Stimulated activated naive B cell treated with anti-CD40 and anti-IgM and Interleukin-4, amounts not matched to agents 10 μg/mL and 1 μg/mL and 100 μg/mL, for 72 hours (primary cell): ENCODE measurements at regions not wholly inside any gene's neighbourhood (a gene's known extent, or its start where the extent isn't known, plus 50 kb on each side); places are given as distances from the start of the nearest gene placed in this dataset.
"Not testable (repeated sequence)": the region's sequence is repeated elsewhere in the genome, so short reads cannot be mapped to it uniquely, and the experiment has no call there.

Experiments
- ATAC-seq, 2 donors: fragments of 150-1000 bp; cut with Tn5 transposase; replicated peaks; 2 replicates each; pipeline ENCODE4 v1.10.0; 2021; ENCODE audit warnings: moderate library complexity in 1 of 2
- DNase-seq: peaks from one replicate; pipeline ENCODE4 v3.0.0; 2021
- H3K27ac Mint-ChIP-seq: one replicate; pipeline ENCODE4 v1.8.0; 2022; ENCODE audit warnings: mild to moderate bottlenecking, mixed read lengths
- H3K27me3 Mint-ChIP-seq, 2 donors: one replicate each; pipeline ENCODE4 v1.8.0; 2022; ENCODE audit warnings: mixed read lengths in 2 of 2
- H3K36me3 Mint-ChIP-seq, 2 donors: one replicate each; pipeline ENCODE4 v1.8.0; 2022; ENCODE audit warnings: mixed read lengths in 2 of 2, mild to moderate bottlenecking in 1 of 2
- H3K4me1 Mint-ChIP-seq, 2 donors: one replicate each; pipeline ENCODE4 v1.8.0; 2022; ENCODE audit warnings: mixed read lengths in 2 of 2, mild to moderate bottlenecking in 1 of 2
- H3K4me3 Mint-ChIP-seq, 2 donors: one replicate each; pipeline ENCODE4 v1.8.0; 2022; ENCODE audit warnings: mild to moderate bottlenecking in 2 of 2, mixed read lengths in 2 of 2, moderate library complexity in 1 of 2
- H3K9me3 Mint-ChIP-seq, 2 donors: one replicate each; pipeline ENCODE4 v1.8.0; 2022; ENCODE audit warnings: mixed read lengths in 2 of 2, mild to moderate bottlenecking in 1 of 2

DNA sequence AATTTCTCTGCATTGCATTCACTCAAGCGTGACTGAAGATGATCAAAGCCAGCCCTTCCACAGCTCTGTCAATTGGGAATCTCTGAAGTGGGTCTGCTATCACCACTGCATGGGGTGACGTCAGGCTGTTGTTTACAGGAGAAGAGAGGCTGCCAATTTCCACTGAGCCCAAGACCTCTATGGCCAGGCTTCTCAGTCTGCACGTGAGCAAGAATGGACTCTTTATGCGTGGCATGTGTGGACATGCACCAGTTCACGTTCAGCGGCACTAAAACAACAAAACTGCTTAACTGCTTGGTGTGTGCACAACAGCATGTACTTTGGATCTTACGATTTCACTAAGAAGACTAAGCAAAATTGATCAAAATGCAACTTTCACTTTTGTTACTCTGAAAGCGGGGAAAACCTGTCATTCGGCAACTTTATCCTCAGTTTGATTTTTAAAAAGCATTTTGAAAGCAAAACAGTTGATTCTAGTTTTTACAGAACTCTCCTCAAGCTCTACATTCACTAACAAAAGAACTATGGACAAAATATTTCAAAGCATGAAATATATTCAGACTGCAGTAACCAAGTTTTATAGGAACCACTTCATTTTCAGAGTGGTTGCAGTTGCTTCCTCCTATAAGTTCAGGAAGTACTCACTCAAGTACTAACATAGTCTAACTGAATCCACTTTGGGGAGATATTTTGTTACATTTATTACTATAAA, 77.0 kb upstream of the SERTAD2 start:
- H3K27me3 Mint-ChIP-seq, result no peaks in the 10 kb centered on the region
- peak overlapping the region; percentile 80 to 83 for H3K4me3 Mint-ChIP-seq
- ATAC-seq (peak; percentile 38 to 57), DNase-seq (no peak)
- H3K27ac Mint-ChIP-seq, result peak overlapping the region; percentile 93
- H3K36me3 Mint-ChIP-seq, result peaks cover 10 to 19% of the 10 kb centered on the region in 2 donors
- H3K4me1 Mint-ChIP-seq, result peaks cover 33 to 61% of the 10 kb centered on the region in 2 donors
- H3K9me3 Mint-ChIP-seq, result no peaks in the 10 kb centered on the region

DNA sequence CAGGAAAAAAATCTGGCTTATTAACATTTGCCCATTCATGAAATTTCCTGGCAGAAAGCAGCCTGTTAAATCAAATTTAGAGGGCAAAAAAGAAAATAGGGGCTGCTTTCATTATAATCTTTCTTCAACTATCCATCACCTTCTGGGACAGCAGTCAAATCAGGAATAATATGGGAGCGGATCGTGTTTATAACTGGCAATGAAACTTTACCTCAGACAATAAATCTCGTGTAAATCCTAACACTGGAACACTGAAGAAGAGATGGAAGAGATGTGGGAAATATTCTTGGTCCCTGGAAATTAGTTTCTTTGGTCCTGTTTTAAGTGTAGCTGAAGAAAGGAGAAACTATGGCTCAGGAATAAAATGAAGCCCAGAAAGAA, 77.5 kb upstream of the SERTAD2 start:
- no peaks in the 10 kb centered on the region for H3K9me3 Mint-ChIP-seq
- no peaks in the 10 kb centered on the region for H3K27me3 Mint-ChIP-seq
- peak overlapping the region; percentile 80 to 83 for H3K4me3 Mint-ChIP-seq
- DNase-seq (no peak), ATAC-seq (no peak)
- peak overlapping the region; percentile 93 for H3K27ac Mint-ChIP-seq
- peaks cover 10 to 19% of the 10 kb centered on the region in 2 donors for H3K36me3 Mint-ChIP-seq
- peaks cover 32 to 57% of the 10 kb centered on the region in 2 donors for H3K4me1 Mint-ChIP-seq

DNA sequence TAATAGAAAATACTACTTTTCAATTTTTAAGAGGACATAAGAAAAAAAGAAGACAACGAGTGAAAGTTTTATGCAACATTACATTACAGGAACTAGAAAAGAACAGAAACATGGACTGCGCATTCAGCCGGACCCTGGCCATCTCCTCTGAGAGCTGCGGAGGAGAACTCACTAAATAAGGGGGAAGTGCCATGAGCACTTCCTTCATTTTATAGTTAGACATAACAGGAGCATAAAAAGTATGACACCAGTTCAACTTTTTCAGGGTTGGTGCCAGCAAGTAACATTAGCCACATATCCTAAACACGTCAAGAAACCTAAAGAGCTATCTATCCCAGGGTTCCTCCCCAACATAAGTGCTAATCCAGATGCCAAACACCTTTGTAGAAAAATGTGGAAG, 78.0 kb upstream of the SERTAD2 start:
- Mint-ChIP-seq H3K9me3 (no peaks in the 10 kb centered on the region), H3K27me3 (no peaks in the 10 kb centered on the region), H3K36me3 (peaks cover 10 to 19% of the 10 kb centered on the region in 2 donors), H3K4me3 (peak overlapping the region; percentile 80 to 83), H3K27ac (peak overlapping the region; percentile 93), H3K4me1 (peaks cover 30 to 56% of the 10 kb centered on the region in 2 donors)
- DNase-seq, result no peak
- ATAC-seq, result no peak

GRCh38 chr2:64732146-64732545, 78.4 kb upstream of the SERTAD2 start:
- Mint-ChIP-seq H3K4me3 (peak overlapping the region; percentile 80 to 83), H3K4me1 (peaks cover 29 to 56% of the 10 kb centered on the region in 2 donors), H3K27me3 (no peaks in the 10 kb centered on the region), H3K27ac (peak overlapping the region; percentile 93), H3K36me3 (peaks cover 10 to 19% of the 10 kb centered on the region in 2 donors), H3K9me3 (no peaks in the 10 kb centered on the region)
- DNase-seq (no peak), ATAC-seq (no peak)

DNA sequence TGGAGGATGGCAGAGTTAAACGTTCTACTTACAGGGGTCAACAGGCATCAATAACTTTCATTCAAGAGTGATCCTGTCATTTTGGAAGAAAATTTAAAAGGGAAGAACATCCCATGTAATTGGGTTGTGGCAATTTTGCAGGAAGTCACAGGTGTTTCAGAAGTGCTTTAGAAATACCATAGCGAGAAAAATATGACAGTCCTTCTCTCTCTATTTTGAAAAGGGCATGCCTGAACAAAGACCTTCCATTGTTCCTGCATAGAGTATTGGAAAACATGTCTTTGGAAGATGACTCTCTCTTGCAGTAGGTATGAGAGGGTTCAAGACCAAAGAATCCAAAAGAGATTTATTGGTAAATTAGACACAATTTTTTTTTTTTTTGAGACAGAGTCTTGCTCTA, 81.8 kb upstream of the SERTAD2 start:
- Mint-ChIP-seq H3K27ac (no peak overlapping the region), H3K4me1 (peaks cover 21 to 46% of the 10 kb centered on the region in 2 donors), H3K4me3 (no peak overlapping the region), H3K27me3 (no peaks in the 10 kb centered on the region), H3K36me3 (peaks cover 10 to 19% of the 10 kb centered on the region in 2 donors), H3K9me3 (no peaks in the 10 kb centered on the region)
- DNase-seq (no peak), ATAC-seq (no peak)

DNA sequence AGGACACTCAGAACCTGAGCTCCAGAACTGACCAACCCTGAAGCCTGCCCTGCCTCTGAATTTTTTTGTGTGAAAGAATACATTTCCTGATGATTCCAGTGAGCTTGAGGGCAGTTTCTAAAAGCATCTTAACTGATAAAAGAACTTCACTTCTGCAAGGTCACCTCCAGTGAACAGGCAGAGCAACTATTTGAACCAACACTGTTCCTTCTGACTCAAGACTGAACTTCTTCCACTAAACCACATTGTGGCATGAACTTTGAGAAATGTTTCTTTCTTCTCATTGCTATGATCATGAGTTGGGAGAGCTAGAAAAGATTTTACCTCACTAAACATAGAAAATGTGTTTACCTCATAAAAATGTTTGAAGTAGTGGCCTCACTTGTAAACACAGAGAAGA, 83.8 kb upstream of the SERTAD2 start:
- ATAC-seq (peak; percentile 92 to 93), DNase-seq (no peak)
- Mint-ChIP-seq H3K36me3 (peaks cover 6 to 19% of the 10 kb centered on the region in 2 donors), H3K27ac (peak overlapping the region; percentile 37), H3K4me1 (peaks cover 9 to 26% of the 10 kb centered on the region in 2 donors), H3K4me3 (peak overlapping the region in 1 of 2 donors; percentile 30), H3K9me3 (no peaks in the 10 kb centered on the region), H3K27me3 (no peaks in the 10 kb centered on the region)

GRCh38 chr2:64738026-64738425, 84.3 kb upstream of the SERTAD2 start:
- H3K4me3 Mint-ChIP-seq, result peak overlapping the region; percentile 1 to 48
- H3K9me3 Mint-ChIP-seq, result no peaks in the 10 kb centered on the region
- peaks cover 6 to 19% of the 10 kb centered on the region in 2 donors for H3K36me3 Mint-ChIP-seq
- peak overlapping the region; percentile 1 for H3K27ac Mint-ChIP-seq
- DNase-seq, result no peak
- peaks cover 9 to 25% of the 10 kb centered on the region in 2 donors for H3K4me1 Mint-ChIP-seq
- H3K27me3 Mint-ChIP-seq, result no peaks in the 10 kb centered on the region
- ATAC-seq, result peak; percentile 92 to 95

GRCh38 chr2:64742678-64743077, 89.0 kb upstream of the SERTAD2 start:
- DNase-seq (no peak), ATAC-seq (no peak)
- H3K4me1 Mint-ChIP-seq, result peaks cover 3 to 8% of the 10 kb centered on the region in 2 donors
- H3K27me3 Mint-ChIP-seq, result no peaks in the 10 kb centered on the region
- H3K9me3 Mint-ChIP-seq, result no peaks in the 10 kb centered on the region
- no peak overlapping the region for H3K4me3 Mint-ChIP-seq
- H3K36me3 Mint-ChIP-seq, result no peaks in the 10 kb centered on the region
- no peak overlapping the region for H3K27ac Mint-ChIP-seq

DNA sequence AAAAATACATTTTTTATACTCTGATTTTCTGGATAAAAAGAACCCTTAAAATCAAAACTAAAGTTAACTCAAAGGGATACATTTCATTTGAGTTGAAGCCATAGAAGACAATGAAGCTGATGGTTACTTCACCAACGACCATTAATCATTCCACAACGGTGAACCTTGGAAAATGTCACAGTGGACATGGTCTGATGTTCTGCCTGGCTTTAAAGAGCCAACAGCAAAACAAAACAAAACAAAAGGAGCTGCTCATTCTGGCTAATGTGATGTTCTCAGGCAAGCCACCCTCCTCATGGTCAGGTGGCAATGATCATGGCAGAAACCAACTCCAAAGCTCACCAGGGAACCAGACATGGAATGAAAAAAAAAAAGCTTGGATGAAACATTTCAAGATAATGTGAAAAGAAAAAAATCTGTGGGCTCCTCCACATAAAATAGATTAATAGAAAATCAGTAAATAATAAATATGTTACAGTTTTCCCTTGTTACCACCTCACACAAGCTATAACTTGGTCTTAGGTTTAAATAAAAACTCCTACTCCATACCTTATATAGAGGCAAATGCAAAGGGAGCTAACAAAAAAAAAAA, 90.1 kb upstream of the SERTAD2 start:
- H3K4me1 Mint-ChIP-seq, result peaks cover 4 to 5% of the 10 kb centered on the region in 2 donors
- no peaks in the 10 kb centered on the region for H3K36me3 Mint-ChIP-seq
- ATAC-seq (no peak), DNase-seq (no peak)
- H3K27ac Mint-ChIP-seq, result no peak overlapping the region
- H3K27me3 Mint-ChIP-seq, result no peaks in the 10 kb centered on the region
- H3K9me3 Mint-ChIP-seq, result no peaks in the 10 kb centered on the region
- no peak overlapping the region for H3K4me3 Mint-ChIP-seq

DNA sequence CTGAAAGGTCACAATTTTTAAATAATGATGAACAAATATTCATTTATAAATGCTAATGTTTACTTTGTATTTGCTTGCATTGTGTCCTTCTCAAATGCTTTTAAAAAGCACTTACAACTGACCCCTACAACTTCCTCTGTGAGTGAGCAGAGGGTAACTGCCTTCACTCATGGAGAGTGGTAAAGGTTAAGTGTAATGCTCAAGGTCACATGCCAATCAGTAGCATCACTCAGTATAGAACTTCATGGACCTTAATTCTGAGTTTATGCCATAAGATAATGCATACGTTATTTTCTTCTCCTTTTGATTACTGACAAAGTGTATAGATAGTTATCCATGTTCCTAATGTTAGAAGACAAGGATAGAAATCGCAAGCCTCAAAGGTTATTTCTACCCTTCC, 91.8 kb upstream of the SERTAD2 start:
- no peak overlapping the region for H3K27ac Mint-ChIP-seq
- DNase-seq (no peak), ATAC-seq (no peak)
- no peak overlapping the region for H3K4me3 Mint-ChIP-seq
- H3K4me1 Mint-ChIP-seq, result peaks cover 4 to 13% of the 10 kb centered on the region in 2 donors
- H3K9me3 Mint-ChIP-seq, result no peaks in the 10 kb centered on the region
- H3K27me3 Mint-ChIP-seq, result no peaks in the 10 kb centered on the region
- no peaks in the 10 kb centered on the region for H3K36me3 Mint-ChIP-seq

DNA sequence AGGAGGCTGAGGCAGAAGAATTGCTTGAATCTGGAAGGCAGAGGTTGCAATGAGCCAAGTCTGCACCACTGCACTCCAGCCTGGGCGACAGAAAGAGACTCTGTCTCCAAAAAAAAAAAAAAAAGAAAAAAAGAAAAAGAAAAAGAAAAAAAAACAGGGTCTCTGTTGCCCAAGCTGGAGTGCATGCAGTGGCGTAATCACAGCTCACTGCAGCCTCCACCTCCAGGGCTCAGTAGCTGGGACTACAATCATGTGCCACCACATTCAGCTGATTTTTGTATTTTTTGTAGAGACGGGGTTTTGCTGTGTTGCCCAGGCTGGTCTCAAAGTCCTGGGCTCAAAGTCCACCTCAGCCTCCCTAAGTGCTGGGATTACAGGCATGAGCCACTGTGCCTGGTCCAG, 94.0 kb upstream of the SERTAD2 start:
- ATAC-seq, H3K36me3 Mint-ChIP-seq, H3K27me3 Mint-ChIP-seq, H3K27ac Mint-ChIP-seq, DNase-seq, H3K9me3 Mint-ChIP-seq, H3K4me3 Mint-ChIP-seq: not testable (repeated sequence)
- peaks cover 12 to 19% of the 10 kb centered on the region in 2 donors for H3K4me1 Mint-ChIP-seq

DNA sequence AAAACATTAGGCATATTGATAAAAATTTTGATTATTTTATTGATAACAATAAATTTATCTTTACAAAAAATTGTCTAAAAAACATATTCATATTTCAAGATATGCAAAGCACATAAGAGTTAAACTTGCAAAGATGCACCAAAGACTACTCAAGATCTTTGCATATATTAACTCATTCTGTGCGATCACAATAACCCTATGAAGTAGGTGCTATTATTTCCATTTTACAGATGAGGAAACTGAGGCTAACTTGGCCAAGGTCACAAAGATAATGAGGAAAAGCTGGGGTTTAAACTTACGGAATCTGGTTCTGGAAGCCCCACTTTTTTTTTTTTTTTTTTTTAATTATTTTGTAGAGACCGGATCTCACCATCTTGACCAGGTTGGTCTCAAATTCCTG, 94.4 kb upstream of the SERTAD2 start:
- Mint-ChIP-seq H3K27me3 (no peaks in the 10 kb centered on the region), H3K36me3 (no peaks in the 10 kb centered on the region), H3K9me3 (no peaks in the 10 kb centered on the region), H3K4me3 (peak overlapping the region; percentile 9 to 26), H3K27ac (no peak overlapping the region), H3K4me1 (peaks cover 12 to 19% of the 10 kb centered on the region in 2 donors)
- ATAC-seq (no peak), DNase-seq (no peak)

DNA sequence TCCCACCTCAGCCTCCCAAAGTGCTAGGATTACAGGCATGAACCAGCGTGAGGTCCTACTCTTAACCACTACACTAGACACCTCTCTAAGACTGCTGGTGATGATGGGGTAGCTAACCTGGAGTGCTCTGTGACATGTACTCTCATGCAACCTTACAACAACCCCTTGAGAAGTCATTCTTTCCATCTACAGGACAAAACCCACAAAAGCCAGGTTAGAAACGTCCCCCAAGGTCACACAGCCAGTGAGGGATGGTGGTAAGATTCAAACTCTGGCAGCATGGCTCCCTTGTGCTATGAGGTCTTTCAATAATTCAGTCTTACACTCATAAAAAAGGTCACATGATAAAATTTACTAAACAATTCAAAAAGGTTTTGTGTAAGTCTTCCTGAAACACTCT, 94.8 kb upstream of the SERTAD2 start:
- H3K27me3 Mint-ChIP-seq, result no peaks in the 10 kb centered on the region
- H3K27ac Mint-ChIP-seq, result peak overlapping the region; percentile 71
- ATAC-seq (no peak), DNase-seq (no peak)
- H3K4me1 Mint-ChIP-seq, result peaks cover 12 to 19% of the 10 kb centered on the region in 2 donors
- peak overlapping the region; percentile 9 to 26 for H3K4me3 Mint-ChIP-seq
- no peaks in the 10 kb centered on the region for H3K9me3 Mint-ChIP-seq
- no peaks in the 10 kb centered on the region for H3K36me3 Mint-ChIP-seq

DNA sequence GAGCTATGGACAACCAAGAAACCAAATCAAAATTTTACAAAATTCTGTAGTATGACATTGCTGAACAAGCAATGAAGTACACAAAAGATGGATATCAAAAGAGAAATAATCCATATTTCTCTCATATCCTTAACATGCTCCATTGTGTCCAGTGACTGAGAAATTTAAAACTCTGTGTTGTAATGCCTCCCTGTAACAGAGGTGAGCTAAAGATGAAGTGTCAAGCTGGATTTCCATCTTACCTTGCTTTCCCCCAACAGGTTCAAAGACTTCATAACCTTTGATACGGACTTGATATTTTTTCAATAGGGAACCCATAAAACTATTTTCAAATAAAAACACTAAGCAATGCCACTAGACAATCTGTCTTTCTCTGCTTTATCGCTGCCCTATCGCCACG, 95.7 kb upstream of the SERTAD2 start:
- DNase-seq (no peak), ATAC-seq (no peak)
- Mint-ChIP-seq H3K27me3 (no peaks in the 10 kb centered on the region), H3K36me3 (no peaks in the 10 kb centered on the region), H3K27ac (peak overlapping the region; percentile 20), H3K4me1 (peaks cover 12 to 19% of the 10 kb centered on the region in 2 donors), H3K9me3 (no peaks in the 10 kb centered on the region), H3K4me3 (peak overlapping the region; percentile 95 to 100)
